ENCODE measurements at regions not wholly inside any gene's neighbourhood (a gene's known extent, or its start where the extent isn't known, plus 50 kb on each side); places are given as distances from the start of the nearest gene placed in this dataset.

GRCh38 chr7:40799-41750 is 151.3 kb upstream of the FAM20C start:
- TF ChIP-seq POLR2AphosphoS5 (IDR thresholded peaks at IDR 0.05; ENCODE audit: low read depth, low read length): no peak
- no peak for TF ChIP-seq SMC3 (IDR thresholded peaks at IDR 0.05; ENCODE audit: low read depth, low read length)
- TF ChIP-seq CTCF (IDR thresholded peaks at IDR 0.05): no peak
- no peak for TF ChIP-seq YY1 (IDR thresholded peaks at IDR 0.05; ENCODE audit: low read depth)
- TF ChIP-seq TAF1 (IDR thresholded peaks at IDR 0.05; ENCODE audit: borderline replicate concordance, low read depth, low read length): no peak
- no peak for TF ChIP-seq RFX5 (IDR thresholded peaks at IDR 0.05; ENCODE audit: low read length)
- TF ChIP-seq EZH2phosphoT487 (IDR thresholded peaks at IDR 0.05; ENCODE audit: borderline replicate concordance, low read depth): no peak
